GM18907 (cell line): ENCODE measurements at regions not wholly inside any gene's neighbourhood (a gene's known extent, or its start where the extent isn't known, plus 50 kb on each side); places are given as distances from the start of the nearest gene placed in this dataset.
"Not testable (repeated sequence)": the region's sequence is repeated elsewhere in the genome, so short reads cannot be mapped to it uniquely, and the experiment has no call there.

Experiments used
- ATAC-seq: cut with Tn5 transposase; IDR thresholded peaks from one replicate; pipeline ENCODE4 v1.9.1; 2021; ENCODE audit warnings: mild to moderate bottlenecking, moderate library complexity; ENCODE audit not compliant: unreplicated experiment

- no peak for ATAC-seq
These were observed 1028.5 kb downstream of the NR2F1-AS1 start for GRCh38 chr5:92552206-92553160.

GRCh38 chr5:92548346-92548745, 1032.7 kb downstream of the NR2F1-AS1 start:
- no peak for ATAC-seq

- ATAC-seq: no peak
These were observed 1036.4 kb downstream of the NR2F1-AS1 start for GRCh38 chr5:92544596-92544995.

GRCh38 chr5:92544036-92544435, 1037.0 kb downstream of the NR2F1-AS1 start:
- no peak for ATAC-seq

- ATAC-seq: no peak
These were observed 1037.8 kb downstream of the NR2F1-AS1 start for GRCh38 chr5:92543201-92543600.

- not testable (repeated sequence) for ATAC-seq
These were observed 1039.0 kb downstream of the NR2F1-AS1 start for GRCh38 chr5:92542017-92542416.

GRCh38 chr5:92527311-92528078, 1053.5 kb downstream of the NR2F1-AS1 start:
- ATAC-seq: no peak

- ATAC-seq: no peak
These were observed 1055.9 kb downstream of the NR2F1-AS1 start for GRCh38 chr5:92525131-92525530.

GRCh38 chr5:92519811-92520632, 1061.0 kb downstream of the NR2F1-AS1 start:
- ATAC-seq: no peak

- ATAC-seq: peak; percentile 98
These were observed 1062.6 kb downstream of the NR2F1-AS1 start for GRCh38 chr5:92518318-92518904.

- ATAC-seq: no peak
These were observed 1066.1 kb downstream of the NR2F1-AS1 start for GRCh38 chr5:92514896-92515295.

- no peak for ATAC-seq
These were observed 1068.0 kb downstream of the NR2F1-AS1 start for GRCh38 chr5:92513067-92513466.

- ATAC-seq: no peak
These were observed 1072.7 kb downstream of the NR2F1-AS1 start for GRCh38 chr5:92508271-92508670.

- peak; percentile 53 for ATAC-seq
These were observed 1075.1 kb downstream of the NR2F1-AS1 start for GRCh38 chr5:92505925-92506324.

GRCh38 chr5:92505145-92505544, 1075.9 kb downstream of the NR2F1-AS1 start:
- no peak for ATAC-seq

GRCh38 chr5:92504346-92504745, 1076.7 kb downstream of the NR2F1-AS1 start:
- no peak for ATAC-seq

GRCh38 chr5:92500752-92501151, 1080.3 kb downstream of the NR2F1-AS1 start:
- ATAC-seq: no peak

- no peak for ATAC-seq
These were observed 1084.5 kb downstream of the NR2F1-AS1 start for GRCh38 chr5:92496545-92496944.

- no peak for ATAC-seq
These were observed 1086.5 kb downstream of the NR2F1-AS1 start for GRCh38 chr5:92494508-92494907.

- no peak for ATAC-seq
These were observed 1088.1 kb downstream of the NR2F1-AS1 start for GRCh38 chr5:92492908-92493307.

- ATAC-seq: no peak
These were observed 1096.5 kb downstream of the NR2F1-AS1 start for GRCh38 chr5:92484484-92484883.
